ENCODE measurements at regions not wholly inside any gene's neighbourhood (a gene's known extent, or its start where the extent isn't known, plus 50 kb on each side); places are given as distances from the start of the nearest gene placed in this dataset.

GRCh38 chr14:97368049-97368448, 570.9 kb downstream of the VRK1 start:
- DNase-seq, result no peak

GRCh38 chr14:97368900-97369564, 571.9 kb downstream of the VRK1 start:
- DNase-seq, result no peak

GRCh38 chr14:97369901-97370300, 572.7 kb downstream of the VRK1 start:
- DNase-seq, result no peak

- no peak for DNase-seq
Measured at GRCh38 chr14:97376310-97376709, 579.1 kb downstream of the VRK1 start.

- no peak for DNase-seq
Measured at GRCh38 chr14:97377550-97377949, 580.4 kb downstream of the VRK1 start.

- peak in 2 of 6 experiments; percentile 11 to 14 for DNase-seq
Measured at GRCh38 chr14:97379091-97379531, 581.9 kb downstream of the VRK1 start.

- no peak for DNase-seq
Measured at GRCh38 chr14:97380539-97380941, 583.4 kb downstream of the VRK1 start.

- DNase-seq, result no peak
Measured at GRCh38 chr14:97381309-97381708, 584.1 kb downstream of the VRK1 start.

- no peak for DNase-seq
Measured at GRCh38 chr14:97382616-97383226, 585.5 kb downstream of the VRK1 start.

- DNase-seq, result no peak
Measured at GRCh38 chr14:97385727-97386126, 588.5 kb downstream of the VRK1 start.

- DNase-seq, result no peak
Measured at GRCh38 chr14:97387252-97387874, 590.2 kb downstream of the VRK1 start.

GRCh38 chr14:97388408-97388807, 591.2 kb downstream of the VRK1 start:
- DNase-seq, result no peak

GRCh38 chr14:97390096-97390724, 593.0 kb downstream of the VRK1 start:
- no peak for DNase-seq

- no peak for DNase-seq
Measured at GRCh38 chr14:97393244-97393643, 596.1 kb downstream of the VRK1 start.

GRCh38 chr14:97395068-97395467, 597.9 kb downstream of the VRK1 start:
- no peak for DNase-seq

GRCh38 chr14:97401714-97402113, 604.5 kb downstream of the VRK1 start:
- no peak for DNase-seq

- DNase-seq, result no peak
Measured at GRCh38 chr14:97402279-97402678, 605.1 kb downstream of the VRK1 start.

- DNase-seq, result no peak
Measured at GRCh38 chr14:97407701-97408407, 610.7 kb downstream of the VRK1 start.

GRCh38 chr14:97408503-97408902, 611.3 kb downstream of the VRK1 start:
- DNase-seq, result peak in 1 of 6 experiments; percentile 36

GRCh38 chr14:97408937-97409815, 612.0 kb downstream of the VRK1 start:
- DNase-seq, result peak in 3 of 6 experiments; percentile 48 to 68 (median 52)

GRCh38 chr14:97410667-97411620, 613.8 kb downstream of the VRK1 start:
- DNase-seq, result peak in 1 of 6 experiments; percentile 13
